M059J (cell line): ENCODE measurements at regions not wholly inside any gene's neighbourhood (a gene's known extent, or its start where the extent isn't known, plus 50 kb on each side); places are given as distances from the start of the nearest gene placed in this dataset.
A peak's percentile ranks its signal among the peaks of the same experiment; 100 is the strongest.

Experiments
- DNase-seq: peaks from one replicate; pipeline ENCODE4 v3.0.0-alpha.2; 2012; ENCODE audit warnings: low read depth

GRCh38 chr1:181142096-181142958 is 53.8 kb downstream of the IER5 start:
- peak; percentile 82 for DNase-seq

GRCh38 chr1:181143102-181143859 is 54.8 kb downstream of the IER5 start:
- DNase-seq = no peak

- no peak for DNase-seq
Measured at GRCh38 chr1:181144238-181144637, 55.7 kb downstream of the IER5 start.

GRCh38 chr1:181148636-181149035 is 60.1 kb downstream of the IER5 start:
- no peak for DNase-seq

DNA sequence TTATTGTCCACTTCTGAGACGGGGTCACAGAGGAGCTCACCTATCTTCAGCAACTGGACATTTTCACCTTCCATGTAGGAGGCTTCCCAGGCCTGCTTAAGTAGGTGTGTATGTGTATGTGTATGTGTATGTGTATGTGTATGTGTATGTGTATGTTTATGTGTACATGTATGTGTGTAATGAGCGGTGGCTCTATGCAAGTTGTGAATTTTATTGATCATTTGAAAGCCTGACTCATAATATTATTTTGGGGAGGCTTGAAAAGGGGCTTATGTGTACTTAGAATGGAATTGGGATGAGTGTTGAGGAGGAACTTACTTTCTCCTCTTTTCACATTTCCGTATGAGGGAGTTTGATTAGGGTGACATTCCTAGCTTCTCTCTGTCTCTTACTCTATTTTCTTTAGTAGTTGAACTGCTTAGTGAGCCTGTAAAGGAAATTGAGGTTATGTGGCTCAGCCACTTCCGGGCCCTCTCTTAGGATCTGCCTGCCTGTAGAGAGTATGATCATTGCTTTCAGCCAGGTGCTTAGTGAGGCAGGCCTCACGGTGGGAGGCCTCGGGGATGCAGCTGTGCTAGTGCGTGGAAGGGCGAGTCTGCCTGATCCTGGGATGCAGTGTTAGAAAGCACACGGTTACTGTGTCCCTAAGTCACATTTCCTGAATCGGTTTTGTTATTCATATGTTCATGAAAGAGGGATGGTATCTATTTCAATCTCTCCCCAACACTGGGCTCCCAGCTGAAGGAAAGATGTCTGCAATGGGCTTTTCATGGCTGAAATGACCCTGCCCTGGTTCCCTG is 61.0 kb downstream of the IER5 start:
- no peak for DNase-seq

- no peak for DNase-seq
Measured at GRCh38 chr1:181150273-181150672, 61.8 kb downstream of the IER5 start.

DNA sequence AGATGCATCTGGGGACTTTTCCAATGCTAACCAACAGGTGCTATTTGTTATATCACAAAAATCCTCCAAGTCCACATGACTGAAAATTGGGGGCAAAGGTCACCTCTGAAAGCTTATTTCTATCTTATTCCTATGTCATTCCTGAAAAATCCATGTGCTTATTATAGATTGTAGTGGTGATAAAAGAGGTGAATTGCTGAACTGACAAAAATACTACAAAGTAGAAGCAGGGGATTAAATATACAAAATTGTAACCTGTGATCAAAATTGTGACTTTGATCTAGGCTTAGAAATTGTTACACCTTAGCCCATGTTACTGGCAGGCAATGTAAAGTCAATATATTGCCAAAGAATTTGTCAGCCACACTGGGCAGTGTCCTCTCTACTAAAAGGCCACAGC is 62.3 kb downstream of the IER5 start:
- DNase-seq = no peak

DNA sequence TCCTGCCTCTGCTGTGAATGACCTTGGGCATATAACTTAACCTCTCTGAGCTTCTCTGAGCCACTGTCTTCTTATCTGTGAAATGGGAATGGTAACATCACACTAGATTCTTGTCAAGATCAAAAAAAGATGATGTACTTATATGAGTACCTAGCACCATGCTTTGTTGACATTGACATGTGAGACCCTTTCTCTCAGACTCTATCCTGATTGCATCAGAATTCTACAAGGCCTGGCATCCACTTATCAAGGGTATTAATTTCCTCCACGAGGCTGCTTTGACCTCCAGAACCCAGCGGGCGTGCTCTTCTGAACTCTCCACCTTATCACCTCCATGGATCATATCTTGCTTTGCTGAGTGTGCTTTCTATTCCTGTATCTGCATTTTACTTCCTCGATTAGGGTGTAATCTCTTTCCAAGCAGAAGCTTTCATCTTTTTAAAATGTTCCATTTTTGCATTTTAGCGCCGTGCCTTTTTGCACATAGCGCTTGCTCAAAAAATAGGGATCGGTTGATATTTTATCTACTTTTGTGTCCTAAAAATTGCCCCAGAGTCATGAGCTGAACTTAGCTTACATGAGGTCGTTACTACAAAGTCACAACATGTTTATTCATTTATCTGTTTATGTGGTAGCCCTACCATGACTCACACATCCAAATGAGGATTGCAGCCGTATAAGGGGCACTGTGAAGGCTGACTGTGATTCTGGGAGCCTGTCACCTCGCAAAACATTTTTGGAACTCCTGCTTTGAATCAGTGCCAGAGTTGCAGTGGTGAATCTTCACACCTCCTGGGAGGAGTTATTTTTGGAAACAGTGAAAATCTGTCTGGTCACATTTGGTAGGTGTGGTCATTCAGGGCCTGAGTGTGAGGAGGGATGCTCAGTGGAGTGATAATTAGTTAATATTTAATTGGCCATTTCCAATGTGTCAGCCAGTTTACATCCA is 63.2 kb downstream of the IER5 start:
- peak; percentile 66 for DNase-seq

GRCh38 chr1:181152892-181153633 is 64.6 kb downstream of the IER5 start:
- no peak for DNase-seq

DNA sequence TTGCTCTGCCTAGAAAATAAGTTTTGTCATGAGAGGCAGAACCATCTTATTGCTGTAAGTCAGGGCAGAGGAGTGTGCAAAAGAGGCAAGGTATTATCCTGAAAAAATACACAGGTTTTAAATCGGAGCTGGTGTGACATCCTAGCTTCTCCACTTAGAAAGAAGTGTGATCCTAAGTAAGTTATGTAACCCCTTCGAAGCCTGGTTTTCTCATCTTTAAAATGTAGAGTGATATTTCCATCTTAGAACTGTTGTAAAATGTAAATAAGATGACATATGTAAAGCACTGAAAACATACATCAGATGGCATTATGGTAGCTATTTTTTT is 65.1 kb downstream of the IER5 start:
- DNase-seq = no peak

GRCh38 chr1:181155339-181155738 is 66.8 kb downstream of the IER5 start:
- DNase-seq = no peak

DNA sequence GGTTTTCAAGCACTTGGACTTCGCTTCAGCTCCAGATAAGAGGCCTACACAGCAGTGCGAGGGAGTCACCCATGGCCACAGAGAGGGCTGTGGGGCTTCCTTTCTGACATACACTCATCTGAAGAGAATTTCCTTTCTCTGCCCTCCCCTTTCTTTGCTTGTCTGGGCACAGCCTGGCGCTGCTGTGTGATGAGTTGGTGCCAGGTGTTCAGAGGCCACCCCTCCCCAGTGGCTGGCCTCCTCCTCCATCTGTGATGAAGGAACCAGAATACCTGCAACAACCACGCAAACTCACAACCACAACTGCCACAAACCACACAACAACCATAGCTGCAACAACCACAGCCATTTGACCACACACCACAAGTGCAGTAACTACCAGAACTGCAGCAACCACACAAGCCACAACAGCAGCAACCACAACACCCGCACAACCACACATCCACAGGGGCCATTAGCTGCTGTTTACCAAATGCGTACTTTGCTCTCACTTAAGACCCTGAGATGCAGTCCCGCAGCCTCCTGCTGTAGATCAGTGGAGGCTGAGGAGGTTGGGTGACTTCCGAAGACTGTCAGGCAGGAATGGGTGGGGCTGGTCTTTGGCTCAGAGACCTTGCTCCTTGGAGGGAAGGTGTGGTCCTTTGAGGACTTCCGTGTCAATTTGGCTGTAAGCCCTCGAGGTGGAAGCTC is 71.1 kb downstream of the IER5 start:
- DNase-seq = peak; percentile 86

DNA sequence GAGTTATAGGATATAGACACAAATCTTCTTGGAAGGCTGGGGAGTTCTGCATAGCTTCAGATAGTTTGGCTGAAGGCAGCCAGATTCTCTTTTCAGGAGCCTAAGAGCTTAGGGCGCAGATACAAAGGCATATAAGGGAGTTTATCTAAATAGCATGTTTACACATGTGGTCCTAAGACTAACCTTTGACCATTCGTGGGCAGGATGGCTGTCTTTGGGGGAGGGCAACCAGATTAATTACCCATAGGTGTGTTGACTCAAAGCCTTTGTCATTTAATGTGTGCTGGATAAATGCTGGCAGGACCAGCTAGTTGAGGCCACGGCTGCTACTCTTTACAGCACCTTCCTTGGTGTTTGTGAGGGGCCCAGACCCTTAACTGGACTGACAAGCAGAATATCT is 71.8 kb downstream of the IER5 start:
- DNase-seq = no peak

GRCh38 chr1:181160998-181161870 is 72.7 kb downstream of the IER5 start:
- DNase-seq = no peak

DNA sequence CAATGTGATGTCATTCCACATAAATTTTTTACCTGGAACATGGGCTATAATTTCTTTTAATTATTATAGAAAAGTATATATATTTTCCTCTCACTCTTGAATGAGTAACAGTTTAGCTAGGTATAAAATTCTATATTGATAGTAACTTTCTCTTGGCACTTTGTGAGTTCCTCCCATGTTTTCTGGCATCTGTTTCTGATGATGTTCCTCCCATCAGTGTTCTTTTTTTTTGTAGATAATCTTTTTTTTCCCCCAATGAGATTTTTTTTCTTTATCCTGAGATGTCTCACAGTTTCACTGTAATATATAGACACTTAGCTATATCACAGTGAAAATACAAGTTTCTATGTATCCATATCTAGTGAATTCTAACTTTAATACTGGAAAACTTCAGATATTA is 75.2 kb downstream of the IER5 start:
- DNase-seq = no peak

DNA sequence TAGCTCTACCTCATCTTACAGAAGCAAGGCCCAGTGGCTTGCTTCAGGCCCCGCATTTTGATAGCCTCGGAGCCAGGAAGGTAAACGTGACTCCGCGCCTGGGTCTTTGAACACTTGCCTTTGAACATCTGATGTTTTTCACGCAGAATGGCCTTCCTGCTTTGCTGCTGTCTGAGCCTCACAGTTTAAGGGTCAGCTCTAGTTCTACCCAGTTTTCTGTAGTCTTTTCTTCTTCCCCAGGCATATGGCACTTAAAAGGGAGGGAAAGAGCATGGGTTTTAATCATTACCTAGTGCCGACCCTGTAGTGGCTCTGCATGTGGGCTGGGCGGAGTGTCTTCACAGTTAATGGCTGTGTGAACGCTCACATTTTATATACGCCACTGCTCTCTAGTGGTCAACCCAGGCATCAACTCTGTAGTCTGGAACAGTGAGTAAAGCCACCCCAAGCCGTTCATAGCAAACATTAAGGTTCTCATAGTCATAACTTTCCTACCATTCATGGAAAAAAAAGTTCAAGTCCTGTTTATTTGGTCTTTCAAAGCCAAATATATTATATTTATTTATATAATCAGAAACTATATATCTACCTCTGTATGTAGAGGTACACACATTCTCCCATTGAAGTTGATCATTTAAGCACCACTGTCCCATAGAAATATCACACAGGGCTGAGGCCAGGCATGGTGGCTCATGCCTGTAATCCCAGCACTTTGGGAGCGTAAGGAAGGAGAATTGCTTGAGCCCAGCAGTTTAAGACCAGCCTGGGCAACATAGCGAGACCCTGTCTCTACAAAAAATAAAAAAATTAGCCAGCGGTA is 78.1 kb downstream of the IER5 start:
- peak; percentile 77 for DNase-seq

DNA sequence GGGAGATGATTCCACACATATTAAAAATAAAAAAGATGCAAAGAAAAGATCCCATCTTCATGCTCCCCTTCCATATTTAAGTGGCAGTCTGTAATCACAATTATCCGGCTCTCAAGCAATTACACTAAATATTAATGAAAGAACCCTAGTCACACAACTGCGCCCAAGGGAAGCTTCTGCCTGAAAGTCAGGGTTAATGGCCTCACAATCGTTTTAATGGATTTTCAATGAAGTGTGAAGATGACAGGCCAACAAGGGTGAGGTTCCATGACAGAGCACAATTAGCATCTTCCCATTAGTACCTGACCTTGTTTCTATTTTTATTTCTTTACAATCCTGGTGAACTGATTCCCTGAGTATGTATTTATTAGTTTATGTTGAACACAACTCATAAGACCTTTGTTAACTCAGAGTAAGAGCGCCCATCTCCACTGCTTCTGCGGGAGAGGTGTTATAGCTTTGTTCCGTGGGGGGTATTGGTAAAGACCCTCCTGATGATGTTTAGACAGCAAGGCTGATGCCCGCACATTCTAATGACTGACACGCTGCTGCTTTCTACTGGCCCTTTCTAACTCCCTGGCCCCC is 80.9 kb downstream of the IER5 start:
- no peak for DNase-seq

GRCh38 chr1:181170194-181170593 is 81.7 kb downstream of the IER5 start:
- no peak for DNase-seq
